Endodermal cell (in vitro differentiated cells): ENCODE measurements at regions not wholly inside any gene's neighbourhood (a gene's known extent, or its start where the extent isn't known, plus 50 kb on each side); places are given as distances from the start of the nearest gene placed in this dataset.

Experiments
- DNase-seq: peaks from one replicate; pipeline ENCODE4 v3.0.0-alpha.2; 2017
- H3K27ac ChIP-seq: 2 replicates; pipeline ENCODE4 v1.5.1; 2013; ENCODE audit warnings: mild to moderate bottlenecking, low read depth, low read length, moderate library complexity
- H3K27me3 ChIP-seq: 2 replicates; pipeline ENCODE4 v1.6.1; 2013; ENCODE audit warnings: mild to moderate bottlenecking, low read length, moderate library complexity; ENCODE audit not compliant: insufficient read depth, control insufficient read depth, poor library complexity, severe bottlenecking
- H3K36me3 ChIP-seq: 2 replicates; pipeline ENCODE4 v1.7.0; 2013; ENCODE audit warnings: mild to moderate bottlenecking, low read length, moderate library complexity; ENCODE audit not compliant: control insufficient read depth, insufficient read depth
- H3K4me1 ChIP-seq: one replicate; pipeline ENCODE4 v1.7.0; 2013; ENCODE audit warnings: low read length; ENCODE audit not compliant: control insufficient read depth, insufficient read depth
- H3K4me3 ChIP-seq: 2 replicates; pipeline ENCODE4 v1.5.1; 2013; ENCODE audit warnings: mild to moderate bottlenecking, low read length, moderate library complexity
- H3K9ac ChIP-seq: 2 replicates; pipeline ENCODE4 v1.6.1; 2013; ENCODE audit warnings: mild to moderate bottlenecking, low read length, moderate library complexity; ENCODE audit not compliant: poor library complexity, severe bottlenecking; ENCODE audit errors: extremely low read depth
- H3K9me3 ChIP-seq: 2 replicates; pipeline ENCODE4 v1.6.1; 2013; ENCODE audit warnings: mild to moderate bottlenecking, low read length, moderate library complexity; ENCODE audit not compliant: control insufficient read depth
- H3K27ac Mint-ChIP-seq: 2 replicates; pipeline ENCODE4 v1.8.0; 2020; ENCODE audit warnings: mixed read lengths
- H3K27me3 Mint-ChIP-seq: 2 replicates; pipeline ENCODE4 v1.8.0; 2021; ENCODE audit warnings: mild to moderate bottlenecking, mixed read lengths; ENCODE audit not compliant: insufficient read depth
- H3K36me3 Mint-ChIP-seq: 2 replicates; pipeline ENCODE4 v1.8.0; 2020; ENCODE audit warnings: low read depth, mixed read lengths
- H3K4me1 Mint-ChIP-seq: 2 replicates; pipeline ENCODE4 v1.8.0; 2020; ENCODE audit warnings: mixed read lengths
- H3K4me3 Mint-ChIP-seq: 2 replicates; pipeline ENCODE4 v1.8.0; 2020; ENCODE audit warnings: mild to moderate bottlenecking, moderate library complexity, mixed read lengths
- H3K9me3 Mint-ChIP-seq: 2 replicates; pipeline ENCODE4 v1.8.0; 2020; ENCODE audit warnings: mild to moderate bottlenecking, mixed read lengths
- WGBS, 2 experiments: methylation state at CpG; one replicate each; pipeline versions ENCODE4 v1.1.5 to v1.1.7; 2013; ENCODE audit warnings: missing lambda C conversion rate in 2 of 2, mixed read lengths in 1 of 2; ENCODE audit not compliant: insufficient coverage in 1 of 2, insufficient read length in 1 of 2; 5-methylcytosine and 5-hydroxymethylcytosine counted together
- TF ChIP-seq, protein P1 (sequence below): fragments of 200-600 bp; sonication (generic); conservative IDR thresholded peaks from 2 replicates; pipeline ENCODE4 v1.5.0; 2021; ENCODE audit warnings: antibody characterized with exemption, mild to moderate bottlenecking

DNA sequence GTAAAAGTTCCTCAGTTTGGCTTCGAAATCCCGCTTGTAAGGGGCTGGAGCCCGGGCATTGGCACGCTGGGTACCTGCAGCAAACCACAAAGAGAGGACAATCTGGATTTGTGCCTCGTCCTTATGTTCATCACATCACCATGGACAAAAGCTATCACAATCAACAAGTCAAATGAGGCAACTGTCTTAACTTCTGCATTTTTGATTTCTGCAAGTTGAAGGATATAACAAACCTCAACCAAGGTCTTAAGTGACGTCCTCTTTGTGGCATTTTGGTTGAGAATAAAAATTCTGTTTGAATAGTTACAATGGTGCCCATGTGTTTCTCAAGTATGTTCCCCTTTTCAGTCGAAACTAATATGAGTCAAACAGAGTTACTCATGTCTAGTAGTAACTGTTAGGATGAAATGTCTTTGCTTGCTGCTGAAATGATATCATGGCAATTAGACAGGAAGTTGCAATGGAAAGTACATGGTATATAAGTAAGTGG, 70.8 kb upstream of the STK17B start:
- no peak overlapping the region for H3K27ac ChIP-seq
- no peak overlapping the region for H3K4me3 Mint-ChIP-seq
- H3K27me3 ChIP-seq = no peaks in the 10 kb centered on the region
- H3K4me1 ChIP-seq = no peaks in the 10 kb centered on the region
- no peaks in the 10 kb centered on the region for H3K27me3 Mint-ChIP-seq
- no peak for DNase-seq
- H3K36me3 Mint-ChIP-seq = peaks cover 2% of the 10 kb centered on the region
- 89 to 100% methylated on average over 2 to 7 of the region's 7 CpGs for WGBS, 2 experiments
- no peaks in the 10 kb centered on the region for H3K9me3 ChIP-seq
- H3K27ac Mint-ChIP-seq = no peak overlapping the region
- H3K9me3 Mint-ChIP-seq = no peaks in the 10 kb centered on the region
- TF ChIP-seq, protein P1, sequence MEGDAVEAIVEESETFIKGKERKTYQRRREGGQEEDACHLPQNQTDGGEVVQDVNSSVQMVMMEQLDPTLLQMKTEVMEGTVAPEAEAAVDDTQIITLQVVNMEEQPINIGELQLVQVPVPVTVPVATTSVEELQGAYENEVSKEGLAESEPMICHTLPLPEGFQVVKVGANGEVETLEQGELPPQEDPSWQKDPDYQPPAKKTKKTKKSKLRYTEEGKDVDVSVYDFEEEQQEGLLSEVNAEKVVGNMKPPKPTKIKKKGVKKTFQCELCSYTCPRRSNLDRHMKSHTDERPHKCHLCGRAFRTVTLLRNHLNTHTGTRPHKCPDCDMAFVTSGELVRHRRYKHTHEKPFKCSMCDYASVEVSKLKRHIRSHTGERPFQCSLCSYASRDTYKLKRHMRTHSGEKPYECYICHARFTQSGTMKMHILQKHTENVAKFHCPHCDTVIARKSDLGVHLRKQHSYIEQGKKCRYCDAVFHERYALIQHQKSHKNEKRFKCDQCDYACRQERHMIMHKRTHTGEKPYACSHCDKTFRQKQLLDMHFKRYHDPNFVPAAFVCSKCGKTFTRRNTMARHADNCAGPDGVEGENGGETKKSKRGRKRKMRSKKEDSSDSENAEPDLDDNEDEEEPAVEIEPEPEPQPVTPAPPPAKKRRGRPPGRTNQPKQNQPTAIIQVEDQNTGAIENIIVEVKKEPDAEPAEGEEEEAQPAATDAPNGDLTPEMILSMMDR = no peak
- no peak overlapping the region for H3K4me3 ChIP-seq
- no peaks in the 10 kb centered on the region for H3K36me3 ChIP-seq
- no peaks in the 10 kb centered on the region for H3K4me1 Mint-ChIP-seq
- no peak overlapping the region for H3K9ac ChIP-seq

DNA sequence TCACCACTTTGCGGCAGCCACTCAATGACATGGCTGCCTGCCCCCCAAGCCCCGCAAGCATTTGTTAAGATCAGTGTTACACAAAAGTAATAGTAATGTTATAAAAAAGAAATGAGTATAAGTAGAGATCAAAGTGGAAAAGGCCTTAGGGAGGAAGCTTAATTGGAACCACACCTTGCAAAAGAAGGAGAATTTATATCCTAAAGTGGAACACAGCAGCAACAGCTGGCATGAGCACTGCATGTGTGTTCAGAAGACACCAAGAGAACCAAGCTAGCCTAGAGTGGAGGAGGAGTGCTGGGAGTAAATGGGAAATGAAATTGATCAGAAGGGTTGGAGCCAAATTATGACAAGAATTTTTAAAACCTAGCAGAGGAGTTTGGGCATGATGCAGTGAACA, 73.1 kb upstream of the STK17B start:
- Mint-ChIP-seq H3K4me1 (no peaks in the 10 kb centered on the region), H3K27me3 (no peaks in the 10 kb centered on the region), H3K4me3 (no peak overlapping the region), H3K27ac (no peak overlapping the region), H3K36me3 (no peaks in the 10 kb centered on the region), H3K9me3 (no peaks in the 10 kb centered on the region)
- 94 to 100% methylated on average over 1 to 2 of the region's 2 CpGs for WGBS, 2 experiments
- no peak for DNase-seq
- H3K36me3 ChIP-seq = no peaks in the 10 kb centered on the region
- no peak overlapping the region for H3K27ac ChIP-seq
- no peak overlapping the region for H3K9ac ChIP-seq
- TF ChIP-seq, protein P1 = no peak
- no peak overlapping the region for H3K4me3 ChIP-seq
- no peaks in the 10 kb centered on the region for H3K9me3 ChIP-seq
- no peaks in the 10 kb centered on the region for H3K27me3 ChIP-seq
- H3K4me1 ChIP-seq = no peaks in the 10 kb centered on the region

- Mint-ChIP-seq H3K4me3 (no peak overlapping the region), H3K36me3 (no peaks in the 10 kb centered on the region), H3K4me1 (no peaks in the 10 kb centered on the region), H3K27me3 (no peaks in the 10 kb centered on the region), H3K9me3 (no peaks in the 10 kb centered on the region), H3K27ac (no peak overlapping the region)
- TF ChIP-seq, protein P1 = no peak
- H3K4me1 ChIP-seq = no peaks in the 10 kb centered on the region
- no peak overlapping the region for H3K9ac ChIP-seq
- H3K9me3 ChIP-seq = no peaks in the 10 kb centered on the region
- no peaks in the 10 kb centered on the region for H3K27me3 ChIP-seq
- H3K36me3 ChIP-seq = no peaks in the 10 kb centered on the region
- no peak overlapping the region for H3K4me3 ChIP-seq
- H3K27ac ChIP-seq = no peak overlapping the region
- 96 to 100% methylated on average over 4 of the region's 4 CpGs for WGBS, 2 experiments
- DNase-seq = no peak
These were observed 73.6 kb upstream of the STK17B start for GRCh38 chr2:196244966-196245365.
